ENCODE measurements at regions not wholly inside any gene's neighbourhood (a gene's known extent, or its start where the extent isn't known, plus 50 kb on each side); places are given as distances from the start of the nearest gene placed in this dataset.

DNA sequence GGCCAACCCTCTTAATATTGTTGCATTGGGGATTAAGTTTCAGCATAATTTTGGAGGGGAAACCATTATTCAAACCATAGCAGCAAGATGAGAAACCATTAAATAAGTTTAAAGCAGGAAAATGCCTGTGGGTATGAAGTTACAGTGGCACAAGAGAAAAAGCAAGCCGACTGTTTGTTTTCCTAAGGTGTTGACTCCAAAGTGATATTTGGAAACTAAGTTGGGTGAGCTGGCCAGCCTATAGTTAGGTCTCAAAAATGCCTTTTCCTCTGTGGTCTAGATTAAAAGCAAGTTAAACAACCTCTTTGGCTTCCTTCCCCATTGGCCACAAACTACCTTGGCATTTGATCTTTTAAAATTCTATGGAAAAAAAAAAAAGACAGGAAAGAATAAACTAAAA, 419.8 kb upstream of the AZI2 start:
- DNase-seq (ENCODE audit: insufficient read length, low spot score) (no peak), FAIRE-seq (no peak)
- no peak for TF ChIP-seq PAX5 (IDR thresholded peaks at IDR 0.05; ENCODE audit: insufficient read depth, low read length, severe bottlenecking)
- no peak for TF ChIP-seq SPI1 (IDR thresholded peaks at IDR 0.05; ENCODE audit: low read depth, low read length)
- TF ChIP-seq POU2F2 (IDR thresholded peaks at IDR 0.05; ENCODE audit: low read depth, low read length) = no peak
- no peak for TF ChIP-seq POLR2AphosphoS5 (IDR thresholded peaks at IDR 0.05; ENCODE audit: low read depth, low read length)

- FAIRE-seq (no peak), DNase-seq (ENCODE audit: insufficient read length, low spot score) (no peak)
- TF ChIP-seq SPI1 (IDR thresholded peaks at IDR 0.05; ENCODE audit: low read depth, low read length) = no peak
- no peak for TF ChIP-seq POLR2A (IDR thresholded peaks at IDR 0.05; ENCODE audit: low read depth, low read length)
- no peak for TF ChIP-seq TAF1 (IDR thresholded peaks at IDR 0.05; ENCODE audit: low read depth, low read length)
- no peak for TF ChIP-seq PAX5 (IDR thresholded peaks at IDR 0.05; ENCODE audit: insufficient read depth, low read length, severe bottlenecking)
- TF ChIP-seq POLR2AphosphoS5 (IDR thresholded peaks at IDR 0.05; ENCODE audit: low read depth, low read length) = no peak
- TF ChIP-seq POU2F2 (IDR thresholded peaks at IDR 0.05; ENCODE audit: low read depth, low read length) = no peak
These were observed 429.3 kb upstream of the AZI2 start for GRCh38 chr3:28777806-28778475.

DNA sequence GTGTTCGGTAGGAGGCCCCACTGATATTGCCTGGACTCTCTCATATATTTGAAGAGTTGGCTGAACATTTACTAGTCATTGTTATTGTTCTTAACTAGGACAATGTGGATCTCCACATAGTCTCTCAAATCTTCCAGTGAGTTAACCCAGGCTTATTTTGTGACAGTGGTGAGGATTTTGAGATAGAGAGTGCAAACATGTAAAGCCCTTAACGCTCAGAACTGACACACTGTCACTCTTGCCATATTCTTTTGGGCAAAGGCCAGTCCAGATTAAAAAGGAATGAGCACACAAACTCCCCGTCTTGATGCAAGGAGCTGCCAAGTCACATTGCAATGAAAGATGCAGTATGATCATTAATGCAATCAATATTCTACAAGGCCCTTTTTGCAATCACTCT, 431.9 kb upstream of the AZI2 start:
- DNase-seq (ENCODE audit: insufficient read length, low spot score) (no peak), FAIRE-seq (no peak)
- TF ChIP-seq POU2F2 (IDR thresholded peaks at IDR 0.05; ENCODE audit: low read depth, low read length) = no peak

GRCh38 chr3:28781053-28781452, 432.4 kb upstream of the AZI2 start:
- no peak for FAIRE-seq
- TF ChIP-seq PAX5 (IDR thresholded peaks at IDR 0.05; ENCODE audit: insufficient read depth, low read length, severe bottlenecking) (no peak), POLR2AphosphoS5 (IDR thresholded peaks at IDR 0.05; ENCODE audit: low read depth, low read length) (no peak), POLR2A (IDR thresholded peaks at IDR 0.05; ENCODE audit: low read depth, low read length) (no peak), POU2F2 (IDR thresholded peaks at IDR 0.05; ENCODE audit: low read depth, low read length) (no peak), SPI1 (IDR thresholded peaks at IDR 0.05; ENCODE audit: low read depth, low read length) (no peak), TAF1 (IDR thresholded peaks at IDR 0.05; ENCODE audit: low read depth, low read length) (no peak)
- no peak for DNase-seq (ENCODE audit: insufficient read length, low spot score)

GRCh38 chr3:28786446-28786845, 437.8 kb upstream of the AZI2 start:
- no peak for FAIRE-seq
- TF ChIP-seq PAX5 (IDR thresholded peaks at IDR 0.05; ENCODE audit: insufficient read depth, low read length, severe bottlenecking) (no peak), SPI1 (IDR thresholded peaks at IDR 0.05; ENCODE audit: low read depth, low read length) (no peak), TAF1 (IDR thresholded peaks at IDR 0.05; ENCODE audit: low read depth, low read length) (no peak), POLR2A (IDR thresholded peaks at IDR 0.05; ENCODE audit: low read depth, low read length) (no peak), POU2F2 (IDR thresholded peaks at IDR 0.05; ENCODE audit: low read depth, low read length) (no peak), POLR2AphosphoS5 (IDR thresholded peaks at IDR 0.05; ENCODE audit: low read depth, low read length) (no peak)
- DNase-seq (ENCODE audit: insufficient read length, low spot score) = no peak

GRCh38 chr3:28788571-28788970, 439.9 kb upstream of the AZI2 start:
- no peak for FAIRE-seq
- no peak for TF ChIP-seq TAF1 (IDR thresholded peaks at IDR 0.05; ENCODE audit: low read depth, low read length)
- TF ChIP-seq POLR2AphosphoS5 (IDR thresholded peaks at IDR 0.05; ENCODE audit: low read depth, low read length) = no peak
- TF ChIP-seq PAX5 (IDR thresholded peaks at IDR 0.05; ENCODE audit: insufficient read depth, low read length, severe bottlenecking) = no peak
- no peak for TF ChIP-seq POLR2A (IDR thresholded peaks at IDR 0.05; ENCODE audit: low read depth, low read length)
- TF ChIP-seq POU2F2 (IDR thresholded peaks at IDR 0.05; ENCODE audit: low read depth, low read length) = no peak
- no peak for TF ChIP-seq SPI1 (IDR thresholded peaks at IDR 0.05; ENCODE audit: low read depth, low read length)

GRCh38 chr3:28791713-28792255, 443.2 kb upstream of the AZI2 start:
- no peak for DNase-seq (ENCODE audit: insufficient read length, low spot score)
- no peak for FAIRE-seq
- no peak for TF ChIP-seq PAX5 (IDR thresholded peaks at IDR 0.05; ENCODE audit: insufficient read depth, low read length, severe bottlenecking)

More at GRCh38 chr3:28788571-28788970, 439.9 kb upstream of the AZI2 start:
- no peak for DNase-seq (ENCODE audit: insufficient read length, low spot score)

DNA sequence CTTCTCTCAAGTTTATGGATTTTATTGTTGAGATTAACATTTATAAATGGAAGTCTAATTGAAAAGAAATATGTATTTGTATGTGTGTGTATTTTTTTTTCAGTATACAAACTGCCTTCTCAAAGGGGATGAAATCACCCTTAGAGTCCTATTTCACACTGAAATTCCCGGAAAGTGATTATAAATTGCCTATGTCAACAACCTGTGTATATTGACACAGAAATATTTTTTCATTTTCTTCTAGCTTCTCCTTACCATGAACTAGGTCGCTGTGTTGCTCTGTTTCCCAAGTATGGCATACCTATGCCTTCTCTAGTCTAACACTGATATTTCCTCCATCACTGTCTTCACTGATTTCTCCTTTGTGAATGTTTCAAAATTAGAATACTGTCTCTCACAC, 444.0 kb upstream of the AZI2 start:
- no peak for FAIRE-seq
- no peak for DNase-seq (ENCODE audit: insufficient read length, low spot score)
- TF ChIP-seq SPI1 (IDR thresholded peaks at IDR 0.05; ENCODE audit: low read depth, low read length) (no peak), POLR2A (IDR thresholded peaks at IDR 0.05; ENCODE audit: low read depth, low read length) (no peak), POU2F2 (IDR thresholded peaks at IDR 0.05; ENCODE audit: low read depth, low read length) (no peak), PAX5 (IDR thresholded peaks at IDR 0.05; ENCODE audit: insufficient read depth, low read length, severe bottlenecking) (no peak), POLR2AphosphoS5 (IDR thresholded peaks at IDR 0.05; ENCODE audit: low read depth, low read length) (no peak), TAF1 (IDR thresholded peaks at IDR 0.05; ENCODE audit: low read depth, low read length) (no peak)

DNA sequence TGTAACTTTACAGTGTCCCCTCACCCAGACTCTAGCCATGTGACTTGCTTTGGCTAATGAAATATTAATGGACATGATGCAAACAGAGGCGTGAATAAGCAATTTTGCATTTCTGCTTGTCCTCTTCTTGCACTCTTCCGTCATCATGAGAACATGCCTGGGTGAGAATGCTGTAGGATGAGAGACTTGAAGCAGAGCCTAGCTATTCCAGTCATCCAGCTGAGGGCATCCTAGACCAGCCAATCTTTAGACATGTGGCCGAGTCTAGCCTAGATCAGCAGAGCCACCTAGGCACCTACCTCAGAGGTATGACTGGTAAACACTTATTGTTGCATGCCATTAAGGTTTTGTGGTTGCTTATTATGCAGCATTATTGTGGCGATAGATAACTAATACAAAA, 450.5 kb upstream of the AZI2 start:
- no peak for DNase-seq (ENCODE audit: insufficient read length, low spot score)
- no peak for FAIRE-seq
- no peak for TF ChIP-seq POLR2A (IDR thresholded peaks at IDR 0.05; ENCODE audit: low read depth, low read length)
- no peak for TF ChIP-seq PAX5 (IDR thresholded peaks at IDR 0.05; ENCODE audit: insufficient read depth, low read length, severe bottlenecking)
- TF ChIP-seq POLR2AphosphoS5 (IDR thresholded peaks at IDR 0.05; ENCODE audit: low read depth, low read length) = no peak
- no peak for TF ChIP-seq SPI1 (IDR thresholded peaks at IDR 0.05; ENCODE audit: low read depth, low read length)
- no peak for TF ChIP-seq TAF1 (IDR thresholded peaks at IDR 0.05; ENCODE audit: low read depth, low read length)
- TF ChIP-seq POU2F2 (IDR thresholded peaks at IDR 0.05; ENCODE audit: low read depth, low read length) = no peak

- TF ChIP-seq TAF1 (IDR thresholded peaks at IDR 0.05; ENCODE audit: low read depth, low read length) (no peak), POU2F2 (IDR thresholded peaks at IDR 0.05; ENCODE audit: low read depth, low read length) (no peak)
- DNase-seq (ENCODE audit: insufficient read length, low spot score) = no peak
- no peak for FAIRE-seq
These were observed 451.6 kb upstream of the AZI2 start for GRCh38 chr3:28800203-28800602.

Data from GM12891 (cell line).